ENCODE measurements at regions not wholly inside any gene's neighbourhood (a gene's known extent, or its start where the extent isn't known, plus 50 kb on each side); places are given as distances from the start of the nearest gene placed in this dataset.

DNA sequence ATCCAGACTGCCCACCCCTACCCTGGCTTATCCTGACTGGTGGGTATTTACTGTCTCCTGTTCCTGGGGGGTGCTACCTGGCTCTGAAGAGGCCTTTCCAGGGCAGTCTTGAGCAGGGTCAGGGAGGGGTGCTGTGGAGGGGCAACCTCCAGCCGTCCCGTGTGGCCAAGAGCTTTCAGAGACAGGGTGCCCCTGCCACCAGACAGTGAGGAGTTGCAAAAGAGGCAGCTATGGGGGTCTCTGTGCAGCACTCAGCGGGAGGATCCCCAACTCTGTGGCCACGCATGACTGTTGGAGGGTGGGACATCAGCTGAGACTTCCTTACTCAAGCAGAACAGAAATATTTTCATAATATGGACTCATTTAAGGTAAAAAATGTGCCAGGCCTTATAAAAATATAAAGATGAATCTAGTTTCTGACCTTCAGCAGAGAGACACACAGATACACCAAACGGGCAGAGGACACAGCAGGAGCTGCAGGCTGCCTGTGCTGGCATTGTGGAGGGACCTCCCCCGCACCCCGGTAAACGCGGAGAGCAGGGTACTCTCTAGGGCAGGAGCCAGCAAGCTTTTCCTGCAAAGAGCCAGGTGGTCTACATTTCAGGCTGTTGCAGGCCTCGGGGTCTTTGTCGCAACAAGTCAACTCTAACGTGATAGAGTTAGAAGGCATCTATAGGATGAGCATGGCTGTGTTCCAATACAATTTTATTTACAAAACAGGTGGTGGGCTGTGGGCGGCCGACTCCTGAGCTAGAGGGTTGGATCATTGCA is 252.6 kb downstream of the RHOU start:
- no TSS peak for BruUV-seq (replicated peaks)
- Histone ChIP-seq H3K27me3 (ENCODE audit: control insufficient read depth, insufficient read depth, low read length) (peaks cover 3% of the 10 kb centered on the region; the same call in 1 of the 2 replicates), H3K36me3 (ENCODE audit: control insufficient read depth, insufficient read depth, low read length) (no peaks in the 10 kb centered on the region), H3K4me3 (ENCODE audit: low read depth in 2 of 2, low read length in 2 of 2) (no peak overlapping the region), H3K9me3 (ENCODE audit: control insufficient read depth, insufficient read depth, low read depth, low read length) (no peaks in the 10 kb centered on the region), H3K4me1 (ENCODE audit: control insufficient read depth, insufficient read depth, low read length) (no peaks in the 10 kb centered on the region), H3K27ac (ENCODE audit: low read length) (no peak overlapping the region)
- no peak for TF ChIP-seq TCF7L2 (IDR thresholded peaks at IDR 0.05; ENCODE audit: low read depth, low read length)
- TF ChIP-seq, protein P1, sequence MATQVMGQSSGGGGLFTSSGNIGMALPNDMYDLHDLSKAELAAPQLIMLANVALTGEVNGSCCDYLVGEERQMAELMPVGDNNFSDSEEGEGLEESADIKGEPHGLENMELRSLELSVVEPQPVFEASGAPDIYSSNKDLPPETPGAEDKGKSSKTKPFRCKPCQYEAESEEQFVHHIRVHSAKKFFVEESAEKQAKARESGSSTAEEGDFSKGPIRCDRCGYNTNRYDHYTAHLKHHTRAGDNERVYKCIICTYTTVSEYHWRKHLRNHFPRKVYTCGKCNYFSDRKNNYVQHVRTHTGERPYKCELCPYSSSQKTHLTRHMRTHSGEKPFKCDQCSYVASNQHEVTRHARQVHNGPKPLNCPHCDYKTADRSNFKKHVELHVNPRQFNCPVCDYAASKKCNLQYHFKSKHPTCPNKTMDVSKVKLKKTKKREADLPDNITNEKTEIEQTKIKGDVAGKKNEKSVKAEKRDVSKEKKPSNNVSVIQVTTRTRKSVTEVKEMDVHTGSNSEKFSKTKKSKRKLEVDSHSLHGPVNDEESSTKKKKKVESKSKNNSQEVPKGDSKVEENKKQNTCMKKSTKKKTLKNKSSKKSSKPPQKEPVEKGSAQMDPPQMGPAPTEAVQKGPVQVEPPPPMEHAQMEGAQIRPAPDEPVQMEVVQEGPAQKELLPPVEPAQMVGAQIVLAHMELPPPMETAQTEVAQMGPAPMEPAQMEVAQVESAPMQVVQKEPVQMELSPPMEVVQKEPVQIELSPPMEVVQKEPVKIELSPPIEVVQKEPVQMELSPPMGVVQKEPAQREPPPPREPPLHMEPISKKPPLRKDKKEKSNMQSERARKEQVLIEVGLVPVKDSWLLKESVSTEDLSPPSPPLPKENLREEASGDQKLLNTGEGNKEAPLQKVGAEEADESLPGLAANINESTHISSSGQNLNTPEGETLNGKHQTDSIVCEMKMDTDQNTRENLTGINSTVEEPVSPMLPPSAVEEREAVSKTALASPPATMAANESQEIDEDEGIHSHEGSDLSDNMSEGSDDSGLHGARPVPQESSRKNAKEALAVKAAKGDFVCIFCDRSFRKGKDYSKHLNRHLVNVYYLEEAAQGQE (IDR thresholded peaks at IDR 0.05; ENCODE audit: insufficient read depth in 1 of 2, low read depth in 2 of 2, low read length in 1 of 2) = no peak
- no peak for TF ChIP-seq POLR2AphosphoS5 (IDR thresholded peaks at IDR 0.05; ENCODE audit: low read depth, low read length)
- no peak for TF ChIP-seq SIN3A (IDR thresholded peaks at IDR 0.05; ENCODE audit: borderline replicate concordance, insufficient read depth, low read depth, low read length)
- TF ChIP-seq CTCF (IDR thresholded peaks at IDR 0.05) = no peak
- intact Hi-C loops (cut with micrococcal nuclease; ENCODE audit: unreplicated experiment) = no loop called here
- ChIA-PET CTCF (no interaction called here), POLR2A (no interaction called here)
- ATAC-seq (no peak), DNase-seq (ENCODE audit: low read depth, low spot score) (no peak)
- in situ Hi-C loops (cut with HindIII; ENCODE audit: low pct_unique_long_range_greater_than_20kb, low sequenced_read_pairs) = no loop called here

- H3K4me3 ChIP-seq (ENCODE audit: low read depth in 2 of 2, low read length in 2 of 2) = no peak overlapping the region
- ATAC-seq = no peak
- no peak for DNase-seq (ENCODE audit: low read depth, low spot score)
- POLR2A ChIA-PET = no interaction called here
- H3K4me1 ChIP-seq (ENCODE audit: control insufficient read depth, insufficient read depth, low read length) = no peaks in the 10 kb centered on the region
- CTCF ChIA-PET = no interaction called here
- H3K27me3 ChIP-seq (ENCODE audit: control insufficient read depth, insufficient read depth, low read length) = peaks cover 5% of the 10 kb centered on the region; the same call in 1 of the 2 replicates
- TF ChIP-seq, protein P1 (IDR thresholded peaks at IDR 0.05; ENCODE audit: insufficient read depth in 1 of 2, low read depth in 2 of 2, low read length in 1 of 2) = no peak
- TF ChIP-seq TCF7L2 (IDR thresholded peaks at IDR 0.05; ENCODE audit: low read depth, low read length) (no peak), POLR2AphosphoS5 (IDR thresholded peaks at IDR 0.05; ENCODE audit: low read depth, low read length) (no peak), SIN3A (IDR thresholded peaks at IDR 0.05; ENCODE audit: borderline replicate concordance, insufficient read depth, low read depth, low read length) (no peak), CTCF (IDR thresholded peaks at IDR 0.05) (no peak)
- no peaks in the 10 kb centered on the region for H3K36me3 ChIP-seq (ENCODE audit: control insufficient read depth, insufficient read depth, low read length)
- no TSS peak for BruUV-seq (replicated peaks)
- in situ Hi-C loops (cut with HindIII; ENCODE audit: low pct_unique_long_range_greater_than_20kb, low sequenced_read_pairs) (no loop called here), intact Hi-C loops (cut with micrococcal nuclease; ENCODE audit: unreplicated experiment) (no loop called here)
- no peak overlapping the region for H3K27ac ChIP-seq (ENCODE audit: low read length)
- no peaks in the 10 kb centered on the region for H3K9me3 ChIP-seq (ENCODE audit: control insufficient read depth, insufficient read depth, low read depth, low read length)
Observed at GRCh38 chr1:228988664-228989063, 253.4 kb downstream of the RHOU start.

Data from Panc1 (cell line).